ENCODE measurements at regions not wholly inside any gene's neighbourhood (a gene's known extent, or its start where the extent isn't known, plus 50 kb on each side); places are given as distances from the start of the nearest gene placed in this dataset.

DNA sequence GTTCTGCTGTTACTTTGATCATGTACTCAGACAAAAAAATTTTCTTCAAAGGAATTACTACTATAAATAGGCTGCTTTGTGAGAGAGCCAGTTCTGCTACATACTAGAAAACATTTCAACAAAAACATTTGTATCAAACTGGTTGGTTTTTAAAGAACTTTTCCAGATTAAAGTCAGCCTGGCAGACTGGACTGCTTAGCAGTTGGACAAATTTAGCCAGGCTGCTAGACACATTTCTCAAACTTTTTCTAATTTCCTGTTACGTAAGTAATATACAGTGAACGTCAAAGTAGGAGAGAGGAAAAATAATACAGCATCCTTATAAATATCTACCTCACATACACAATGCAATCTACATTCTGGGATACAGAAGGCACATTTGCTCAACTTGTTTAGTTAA lies 109.5 kb downstream of the SP3 start:
- Histone ChIP-seq H3K27me3 (ENCODE audit: control insufficient read depth, insufficient read depth, low read length) (peaks cover 1% of the 10 kb centered on the region), H3K36me3 (ENCODE audit: control insufficient read depth, insufficient read depth, low read length) (no peaks in the 10 kb centered on the region), H3K4me3 (ENCODE audit: low read depth, low read length) (no peak overlapping the region)
- no peak for TF ChIP-seq CTCF (IDR thresholded peaks at IDR 0.05; ENCODE audit: insufficient read depth, low read length, severe bottlenecking)
- no peak for DNase-seq (ENCODE audit: low read depth)
- FAIRE-seq = no peak

Data from bronchial epithelial cell (primary cell).